Mucosa of descending colon (tissue), 3 donors: ENCODE measurements at regions not wholly inside any gene's neighbourhood (a gene's known extent, or its start where the extent isn't known, plus 50 kb on each side); places are given as distances from the start of the nearest gene placed in this dataset.
"Not testable (repeated sequence)": the region's sequence is repeated elsewhere in the genome, so short reads cannot be mapped to it uniquely, and the experiment has no call there.

Source experiments
- ATAC-seq: fragments of 200-7000 bp; cut with Tn5 transposase; one replicate; pipeline ENCODE4 v1.9.1; 2020; ENCODE audit warnings: mild to moderate bottlenecking, moderate library complexity
- DNase-seq, 3 donors: peaks; one replicate each; pipeline ENCODE4 v3.0.0-alpha.2; 2020
- H3K36me3 ChIP-seq: fragments of 200-600 bp; one replicate; pipeline ENCODE4 v1.8.0; 2021; ENCODE audit warnings: low read depth, mild to moderate bottlenecking
- H3K4me1 ChIP-seq: fragments of 200-600 bp; one replicate; pipeline ENCODE4 v1.8.0; 2021; ENCODE audit warnings: low read depth, mild to moderate bottlenecking
- H3K4me3 ChIP-seq: fragments of 200-600 bp; one replicate; pipeline ENCODE4 v1.8.0; 2021; ENCODE audit warnings: mild to moderate bottlenecking
- H3K9me3 ChIP-seq: fragments of 200-600 bp; one replicate; pipeline ENCODE4 v1.8.0; 2021; ENCODE audit warnings: mild to moderate bottlenecking
- intact Hi-C, 2 donors: fragments of 100-400 bp; cut with DNase I in 1 of 2; cut with micrococcal nuclease in 1 of 2; formaldehyde crosslinking; loops; one replicate each; pipeline versions ENCODE4 v1.11.0 to v1.11.1; 2022; cut with DNase I, micrococcal nuclease
- TF ChIP-seq, protein P1 (sequence below): fragments of 200-600 bp; IDR thresholded peaks from one replicate; pipeline ENCODE4 v1.8.0; 2022; ENCODE audit warnings: antibody characterized with exemption, mild to moderate bottlenecking
- donor health status: DM: no; HTN: no; CAD: no; lungs with moderate emphysema.
- donor health status: DM: no; HTN: no; CAD: no.
- donor health status: DM: no; HTN: yes; CAD: no.

DNA sequence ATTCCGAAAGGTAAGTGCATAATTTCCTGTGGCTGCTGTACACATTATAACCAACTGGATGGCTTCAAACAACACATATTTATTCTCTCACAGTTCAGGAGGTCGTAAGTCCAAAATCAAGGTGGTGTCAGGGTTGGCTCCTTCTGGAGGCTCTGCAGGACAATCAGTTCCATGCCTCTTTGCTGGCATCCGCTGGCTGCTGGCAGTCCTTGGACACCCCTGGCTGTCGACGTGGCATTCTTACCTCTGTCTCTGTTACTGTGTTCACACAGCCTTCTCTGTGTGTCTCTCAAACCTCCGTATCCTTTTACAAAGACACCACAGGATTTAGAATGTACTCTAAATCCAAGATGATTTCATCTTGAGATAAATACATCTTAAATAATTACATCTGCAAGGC lies 398.8 kb upstream of the ATP10A start:
- no peaks in the 10 kb centered on the region for H3K4me1 ChIP-seq
- peaks cover 25% of the 10 kb centered on the region for H3K9me3 ChIP-seq
- DNase-seq (no peak), ATAC-seq (no peak)
- TF ChIP-seq, protein P1, sequence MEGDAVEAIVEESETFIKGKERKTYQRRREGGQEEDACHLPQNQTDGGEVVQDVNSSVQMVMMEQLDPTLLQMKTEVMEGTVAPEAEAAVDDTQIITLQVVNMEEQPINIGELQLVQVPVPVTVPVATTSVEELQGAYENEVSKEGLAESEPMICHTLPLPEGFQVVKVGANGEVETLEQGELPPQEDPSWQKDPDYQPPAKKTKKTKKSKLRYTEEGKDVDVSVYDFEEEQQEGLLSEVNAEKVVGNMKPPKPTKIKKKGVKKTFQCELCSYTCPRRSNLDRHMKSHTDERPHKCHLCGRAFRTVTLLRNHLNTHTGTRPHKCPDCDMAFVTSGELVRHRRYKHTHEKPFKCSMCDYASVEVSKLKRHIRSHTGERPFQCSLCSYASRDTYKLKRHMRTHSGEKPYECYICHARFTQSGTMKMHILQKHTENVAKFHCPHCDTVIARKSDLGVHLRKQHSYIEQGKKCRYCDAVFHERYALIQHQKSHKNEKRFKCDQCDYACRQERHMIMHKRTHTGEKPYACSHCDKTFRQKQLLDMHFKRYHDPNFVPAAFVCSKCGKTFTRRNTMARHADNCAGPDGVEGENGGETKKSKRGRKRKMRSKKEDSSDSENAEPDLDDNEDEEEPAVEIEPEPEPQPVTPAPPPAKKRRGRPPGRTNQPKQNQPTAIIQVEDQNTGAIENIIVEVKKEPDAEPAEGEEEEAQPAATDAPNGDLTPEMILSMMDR: no peak
- no peaks in the 10 kb centered on the region for H3K36me3 ChIP-seq
- intact Hi-C loops: no loop called here
- H3K4me3 ChIP-seq: no peak overlapping the region

DNA sequence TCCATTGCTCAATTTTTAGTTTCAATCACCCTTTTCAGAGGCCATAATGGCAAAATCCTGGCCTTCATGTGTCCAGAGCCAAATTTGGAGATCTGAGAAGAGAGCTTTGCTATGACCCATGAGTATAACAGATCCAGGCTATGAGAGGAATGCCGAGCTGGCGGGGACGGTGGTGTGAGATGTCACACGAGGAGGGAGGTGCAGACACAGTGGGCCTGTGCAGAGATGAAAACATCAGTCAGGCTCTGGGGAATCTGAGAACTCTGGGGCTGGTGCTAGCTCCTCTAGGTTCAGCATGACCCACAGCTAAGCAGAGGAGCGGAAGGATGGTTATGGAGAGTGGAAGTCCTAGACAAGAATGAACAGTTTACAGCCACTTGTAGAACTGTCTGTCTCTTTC lies 398.3 kb upstream of the ATP10A start:
- Histone ChIP-seq H3K4me1 (no peaks in the 10 kb centered on the region), H3K36me3 (no peaks in the 10 kb centered on the region), H3K4me3 (no peak overlapping the region), H3K9me3 (peaks cover 23% of the 10 kb centered on the region)
- ATAC-seq: no peak
- no peak for DNase-seq
- intact Hi-C loops: no loop called here
- TF ChIP-seq, protein P1: no peak

DNA sequence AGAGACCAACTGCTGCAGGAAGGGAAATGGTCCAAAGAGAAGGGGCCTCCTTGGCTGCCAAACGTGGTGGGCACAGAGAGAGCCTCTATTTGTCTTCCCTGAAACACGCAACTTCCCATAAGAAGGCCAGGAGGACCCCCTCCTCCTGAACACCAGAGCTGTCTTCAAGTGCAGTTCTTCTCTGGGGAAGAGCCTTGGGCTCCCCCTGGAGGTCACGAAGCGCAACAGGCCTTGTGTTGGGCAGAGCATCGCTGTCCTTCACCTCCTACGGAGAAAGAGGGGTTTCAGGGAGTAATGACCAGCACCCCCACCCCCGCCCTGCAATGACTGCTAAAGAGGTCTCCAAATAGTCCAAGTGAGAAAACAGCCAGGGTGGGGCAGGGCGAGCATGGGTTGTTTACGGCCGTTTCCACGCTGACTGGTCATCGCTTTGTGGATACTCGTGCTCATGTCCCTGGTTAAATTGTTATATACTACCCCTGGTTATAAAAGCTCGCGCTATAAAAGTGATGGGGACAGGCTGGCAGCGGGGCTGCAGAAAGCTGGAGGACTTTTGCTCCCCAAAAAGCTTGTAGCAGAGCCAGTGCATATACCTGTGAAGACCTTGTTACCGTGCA lies 397.5 kb upstream of the ATP10A start:
- Histone ChIP-seq H3K4me1 (no peaks in the 10 kb centered on the region), H3K4me3 (no peak overlapping the region), H3K36me3 (no peaks in the 10 kb centered on the region), H3K9me3 (peaks cover 20% of the 10 kb centered on the region)
- intact Hi-C loops: no loop called here
- DNase-seq (peak in 1 of 3 donors; percentile 13), ATAC-seq (no peak)
- TF ChIP-seq, protein P1: peak; percentile 21

DNA sequence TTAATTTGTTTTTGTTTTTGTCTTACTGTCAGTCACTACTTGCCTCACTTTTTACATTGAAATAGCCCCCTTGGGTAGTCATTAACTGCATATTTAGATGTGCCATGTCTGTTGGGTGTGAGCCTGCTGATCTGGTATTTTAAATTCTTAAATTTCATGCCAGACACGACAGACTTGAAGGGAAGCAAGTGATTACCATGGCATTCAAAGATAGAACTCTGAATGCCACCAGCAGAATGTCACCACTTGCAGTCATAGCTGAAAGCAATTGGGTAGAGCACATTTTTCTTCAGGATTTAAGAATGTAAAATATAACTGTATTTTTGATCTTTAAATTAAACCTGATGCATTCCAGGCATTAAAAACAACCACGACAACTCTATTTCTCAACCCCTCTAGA lies 396.5 kb upstream of the ATP10A start:
- TF ChIP-seq, protein P1: no peak
- no peak overlapping the region for H3K4me3 ChIP-seq
- no peak for DNase-seq
- intact Hi-C loops: no loop called here
- no peaks in the 10 kb centered on the region for H3K36me3 ChIP-seq
- peaks cover 25% of the 10 kb centered on the region for H3K9me3 ChIP-seq
- no peaks in the 10 kb centered on the region for H3K4me1 ChIP-seq
- no peak for ATAC-seq

DNA sequence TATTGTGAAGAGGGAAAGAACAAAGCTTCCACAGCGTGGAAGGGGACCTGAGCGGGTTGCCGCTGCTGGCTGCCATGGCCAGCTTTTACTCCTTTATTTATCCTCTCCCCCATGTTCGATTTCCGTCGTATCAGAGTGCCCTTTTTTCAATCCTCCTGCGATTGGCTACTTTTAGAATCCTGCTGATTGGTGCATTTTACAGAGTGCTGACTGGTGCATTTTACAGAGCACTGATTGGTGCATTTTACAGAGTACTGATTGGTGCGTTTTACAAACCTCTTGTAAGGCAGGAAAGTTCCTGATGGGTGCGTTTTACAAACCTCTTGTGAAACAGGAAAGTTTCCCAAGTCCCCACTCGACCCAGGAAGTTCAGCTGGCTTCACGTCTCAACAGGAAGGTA lies 381.7 kb upstream of the ATP10A start:
- H3K4me3 ChIP-seq, H3K4me1 ChIP-seq, DNase-seq, ATAC-seq, intact Hi-C loops, H3K36me3 ChIP-seq: not testable (repeated sequence)
- peaks cover 56% of the 10 kb centered on the region for H3K9me3 ChIP-seq

DNA sequence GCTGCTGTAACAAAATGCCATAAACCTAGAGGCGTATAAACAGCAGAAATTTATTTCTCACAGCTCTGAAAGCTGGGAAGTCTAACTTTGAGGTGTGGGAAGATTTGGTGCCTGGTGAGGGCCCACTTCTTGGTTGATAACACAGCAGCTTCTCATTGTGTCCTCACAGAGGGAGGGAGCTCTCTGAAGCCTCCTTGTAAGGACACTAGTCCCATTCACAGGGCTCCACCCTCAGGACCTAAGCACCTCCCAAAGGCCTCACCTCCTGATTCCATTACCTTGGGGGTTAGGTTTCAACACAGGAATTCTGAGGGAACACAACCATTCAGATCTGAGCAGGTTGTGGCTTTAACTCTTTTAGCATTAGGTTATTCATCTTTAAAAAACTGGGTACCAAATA lies 380.3 kb upstream of the ATP10A start:
- Histone ChIP-seq H3K4me1 (no peaks in the 10 kb centered on the region), H3K4me3 (no peak overlapping the region), H3K36me3 (no peaks in the 10 kb centered on the region), H3K9me3 (peaks cover 52% of the 10 kb centered on the region)
- intact Hi-C loops: no loop called here
- TF ChIP-seq, protein P1: no peak
- DNase-seq (no peak), ATAC-seq (no peak)
